Effector memory CD4-positive, alpha-beta T cell (primary cell): ENCODE measurements at regions not wholly inside any gene's neighbourhood (a gene's known extent, or its start where the extent isn't known, plus 50 kb on each side); places are given as distances from the start of the nearest gene placed in this dataset.

Experiments used
- DNase-seq, 3 donors: peaks; one replicate each; pipeline ENCODE4 v3.0.0-alpha.2; 2020
- H3K27ac ChIP-seq: 2 replicates; pipeline ENCODE4 v1.7.0; 2013; ENCODE audit warnings: mild to moderate bottlenecking, low read length, moderate library complexity; ENCODE audit not compliant: insufficient read depth, poor library complexity, severe bottlenecking
- H3K27me3 ChIP-seq: replicated peaks from 2 replicates; pipeline ENCODE4 v1.7.0; 2013; ENCODE audit warnings: mild to moderate bottlenecking, low read length; ENCODE audit not compliant: insufficient read depth, control insufficient read depth, poor library complexity, severe bottlenecking
- H3K36me3 ChIP-seq: 2 replicates; pipeline ENCODE4 v1.7.0; 2013; ENCODE audit warnings: mild to moderate bottlenecking, low read length, moderate library complexity; ENCODE audit not compliant: control insufficient read depth, insufficient read depth
- H3K4me1 ChIP-seq: 2 replicates; pipeline ENCODE4 v1.7.0; 2013; ENCODE audit warnings: low read length, mild to moderate bottlenecking; ENCODE audit not compliant: control insufficient read depth, insufficient read depth, poor library complexity, severe bottlenecking
- H3K4me3 ChIP-seq: 2 replicates; pipeline ENCODE4 v1.7.0; 2013; ENCODE audit warnings: low read length, low read depth, mild to moderate bottlenecking; ENCODE audit not compliant: insufficient read depth, poor library complexity, severe bottlenecking
- H3K9me3 ChIP-seq: 2 replicates; pipeline ENCODE4 v1.7.0; 2013; ENCODE audit warnings: mild to moderate bottlenecking, low read length, moderate library complexity; ENCODE audit not compliant: control insufficient read depth

DNA sequence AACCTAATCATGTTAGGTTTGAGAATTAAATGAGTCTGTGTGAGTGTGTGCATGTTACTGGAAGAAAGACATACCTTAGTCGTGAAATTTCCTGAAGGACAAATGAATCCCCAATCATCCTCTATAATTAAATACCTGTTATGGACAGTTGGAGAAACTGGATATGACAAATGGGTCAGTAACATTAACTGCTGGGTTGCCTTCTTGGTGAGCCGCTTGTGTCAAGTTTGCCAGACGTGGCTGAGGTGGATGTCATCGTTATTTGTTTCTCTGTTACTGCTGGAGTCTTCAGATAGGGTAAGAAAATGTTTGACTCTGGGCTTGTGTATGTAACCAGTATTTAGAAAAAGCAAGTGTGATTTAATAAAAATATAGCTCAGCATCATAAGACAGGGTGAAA is 131.6 kb downstream of the CAND1 start:
- Histone ChIP-seq H3K36me3 (no peaks in the 10 kb centered on the region), H3K4me1 (no peaks in the 10 kb centered on the region), H3K4me3 (no peak overlapping the region), H3K27me3 (no peaks in the 10 kb centered on the region), H3K9me3 (no peaks in the 10 kb centered on the region), H3K27ac (no peak overlapping the region)
- no peak for DNase-seq

- H3K27me3 ChIP-seq: no peaks in the 10 kb centered on the region
- no peaks in the 10 kb centered on the region for H3K9me3 ChIP-seq
- no peaks in the 10 kb centered on the region for H3K36me3 ChIP-seq
- no peak overlapping the region for H3K27ac ChIP-seq
- DNase-seq: no peak
- H3K4me3 ChIP-seq: no peak overlapping the region
- no peaks in the 10 kb centered on the region for H3K4me1 ChIP-seq
Observed at GRCh38 chr12:67410246-67410645, 141.1 kb downstream of the CAND1 start.

DNA sequence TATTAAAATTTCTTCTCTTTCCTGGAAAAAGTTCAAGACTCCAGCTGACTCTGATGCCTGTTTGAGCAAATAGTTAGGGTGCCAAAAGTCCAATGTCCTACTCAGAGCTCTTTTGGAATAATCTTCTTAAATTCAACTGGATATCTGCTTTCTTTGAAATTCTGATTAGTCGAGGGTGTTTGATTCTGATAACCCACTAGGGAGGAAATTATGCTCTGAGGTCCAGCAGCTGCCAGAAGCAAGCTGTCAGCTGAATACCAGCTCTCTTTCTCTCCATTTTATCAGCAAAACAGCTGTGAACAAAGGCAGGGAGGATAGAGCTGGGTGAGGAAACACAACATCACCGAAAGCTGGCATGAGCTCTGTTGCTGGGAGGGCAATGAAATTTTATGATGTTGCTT is 141.5 kb downstream of the CAND1 start:
- no peak overlapping the region for H3K27ac ChIP-seq
- no peaks in the 10 kb centered on the region for H3K36me3 ChIP-seq
- no peak overlapping the region for H3K4me3 ChIP-seq
- H3K27me3 ChIP-seq: no peaks in the 10 kb centered on the region
- no peak for DNase-seq
- no peaks in the 10 kb centered on the region for H3K9me3 ChIP-seq
- H3K4me1 ChIP-seq: no peaks in the 10 kb centered on the region

DNA sequence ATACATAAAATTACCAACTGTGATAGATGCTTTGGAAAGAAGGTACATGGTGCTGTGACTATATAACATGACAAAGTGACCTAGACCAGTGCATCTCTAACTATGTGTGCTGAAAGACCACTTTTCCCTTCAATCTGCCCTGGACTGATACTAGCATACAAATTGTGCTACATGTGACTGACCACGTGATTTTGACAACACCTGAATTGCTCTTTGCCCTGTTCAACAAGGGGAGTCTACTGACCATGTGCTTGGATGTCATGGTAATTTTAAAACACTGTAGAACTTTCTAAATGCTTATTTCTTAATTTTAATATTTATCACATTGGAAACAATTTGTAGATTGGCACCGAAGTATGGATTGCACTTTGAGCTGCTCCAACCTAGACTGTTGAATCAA is 142.4 kb downstream of the CAND1 start:
- H3K36me3 ChIP-seq: no peaks in the 10 kb centered on the region
- no peak for DNase-seq
- no peaks in the 10 kb centered on the region for H3K9me3 ChIP-seq
- no peaks in the 10 kb centered on the region for H3K4me1 ChIP-seq
- no peak overlapping the region for H3K27ac ChIP-seq
- no peaks in the 10 kb centered on the region for H3K27me3 ChIP-seq
- H3K4me3 ChIP-seq: no peak overlapping the region

- no peaks in the 10 kb centered on the region for H3K9me3 ChIP-seq
- no peaks in the 10 kb centered on the region for H3K36me3 ChIP-seq
- H3K4me1 ChIP-seq: no peaks in the 10 kb centered on the region
- no peak overlapping the region for H3K27ac ChIP-seq
- DNase-seq: no peak
- H3K27me3 ChIP-seq: no peaks in the 10 kb centered on the region
- H3K4me3 ChIP-seq: no peak overlapping the region
Observed at GRCh38 chr12:67413577-67413976, 144.4 kb downstream of the CAND1 start.

- H3K36me3 ChIP-seq: no peaks in the 10 kb centered on the region
- DNase-seq: no peak
- no peaks in the 10 kb centered on the region for H3K4me1 ChIP-seq
- H3K27ac ChIP-seq: no peak overlapping the region
- H3K4me3 ChIP-seq: no peak overlapping the region
- no peaks in the 10 kb centered on the region for H3K9me3 ChIP-seq
- H3K27me3 ChIP-seq: no peaks in the 10 kb centered on the region
Observed at GRCh38 chr12:67414011-67414715, 145.0 kb downstream of the CAND1 start.

- DNase-seq: no peak
- no peaks in the 10 kb centered on the region for H3K9me3 ChIP-seq
- H3K4me3 ChIP-seq: no peak overlapping the region
- no peak overlapping the region for H3K27ac ChIP-seq
- no peaks in the 10 kb centered on the region for H3K4me1 ChIP-seq
- H3K36me3 ChIP-seq: no peaks in the 10 kb centered on the region
- no peaks in the 10 kb centered on the region for H3K27me3 ChIP-seq
Observed at GRCh38 chr12:67415473-67415872, 146.3 kb downstream of the CAND1 start.

GRCh38 chr12:67419810-67420209 is 150.7 kb downstream of the CAND1 start:
- no peak overlapping the region for H3K4me3 ChIP-seq
- no peaks in the 10 kb centered on the region for H3K27me3 ChIP-seq
- no peaks in the 10 kb centered on the region for H3K4me1 ChIP-seq
- H3K36me3 ChIP-seq: no peaks in the 10 kb centered on the region
- no peak for DNase-seq
- H3K27ac ChIP-seq: no peak overlapping the region
- H3K9me3 ChIP-seq: no peaks in the 10 kb centered on the region

- Histone ChIP-seq H3K36me3 (no peaks in the 10 kb centered on the region), H3K27me3 (no peaks in the 10 kb centered on the region), H3K27ac (no peak overlapping the region), H3K4me3 (no peak overlapping the region), H3K9me3 (no peaks in the 10 kb centered on the region), H3K4me1 (no peaks in the 10 kb centered on the region)
- no peak for DNase-seq
Observed at GRCh38 chr12:67420506-67420905, 151.3 kb downstream of the CAND1 start.

DNA sequence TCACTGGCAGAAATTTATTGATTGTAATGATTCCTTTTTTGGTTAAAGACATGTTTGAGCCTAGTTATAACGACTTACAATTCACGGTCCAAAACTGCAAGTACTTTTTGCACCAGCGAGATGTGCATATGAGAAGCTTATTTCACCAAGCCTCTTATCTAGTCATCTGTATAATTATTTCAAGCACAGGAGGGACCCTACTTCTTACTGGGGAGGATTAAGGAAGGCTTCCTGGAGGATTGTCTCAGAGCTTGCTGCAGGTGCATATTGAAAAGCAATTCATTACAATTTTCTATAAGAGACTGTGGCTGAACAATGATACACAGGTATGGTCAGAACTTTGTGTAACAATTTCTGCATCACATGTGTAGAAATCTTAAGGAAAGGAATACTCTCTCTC is 152.9 kb downstream of the CAND1 start:
- no peaks in the 10 kb centered on the region for H3K4me1 ChIP-seq
- no peaks in the 10 kb centered on the region for H3K36me3 ChIP-seq

More for the DNA sequence above, 152.9 kb downstream of the CAND1 start:
- H3K4me3 ChIP-seq: no peak overlapping the region
- no peak overlapping the region for H3K27ac ChIP-seq
- H3K9me3 ChIP-seq: no peaks in the 10 kb centered on the region
- H3K27me3 ChIP-seq: no peaks in the 10 kb centered on the region
- no peak for DNase-seq
